Liver (tissue), 7 donors: ENCODE measurements at regions not wholly inside any gene's neighbourhood (a gene's known extent, or its start where the extent isn't known, plus 50 kb on each side); places are given as distances from the start of the nearest gene placed in this dataset.

Source experiments
- DNase-seq: peaks from one replicate; pipeline ENCODE4 v3.0.0-alpha.2; 2017; ENCODE audit warnings: low spot score
- H3K27ac ChIP-seq, 2 donors: one replicate each; pipeline ENCODE4 v1.7.0; 2013; ENCODE audit warnings: inconsistent platforms in 2 of 2, low read length in 2 of 2, control low read depth in 1 of 2, low read depth in 1 of 2, mild to moderate bottlenecking in 1 of 2
- H3K27me3 ChIP-seq, 4 donors: one replicate each; pipeline versions ENCODE4 v1.6.1 to v1.7.0; 2013; ENCODE audit warnings: low read length in 3 of 4, inconsistent platforms in 1 of 4, mild to moderate bottlenecking in 1 of 4, moderate library complexity in 1 of 4; ENCODE audit not compliant: control insufficient read depth in 4 of 4, insufficient read depth in 4 of 4
- H3K36me3 ChIP-seq, 4 donors: one replicate each; pipeline versions ENCODE4 v1.6.1 to v1.7.0; 2013; ENCODE audit warnings: low read length in 3 of 4, mild to moderate bottlenecking in 3 of 4, low read depth in 1 of 4, moderate library complexity in 1 of 4; ENCODE audit not compliant: control insufficient read depth in 4 of 4, insufficient read depth in 3 of 4
- H3K4me1 ChIP-seq, 4 donors: one replicate each; pipeline versions ENCODE4 v1.6.1 to v1.7.0; 2013; ENCODE audit warnings: low read length in 3 of 4, mild to moderate bottlenecking in 3 of 4, moderate library complexity in 1 of 4; ENCODE audit not compliant: control insufficient read depth in 4 of 4, insufficient read depth in 4 of 4
- H3K4me3 ChIP-seq, 3 donors: one replicate each; pipeline versions ENCODE4 v1.6.1 to v1.7.0; 2013; ENCODE audit warnings: low read length in 3 of 3, control low read depth in 1 of 3, low read depth in 1 of 3, mild to moderate bottlenecking in 1 of 3
- H3K9ac ChIP-seq, 2 donors: one replicate each; pipeline ENCODE4 v1.7.0; 2013; ENCODE audit warnings: low read length in 2 of 2, mild to moderate bottlenecking in 2 of 2, moderate library complexity in 2 of 2, control low read depth in 1 of 2, low read depth in 1 of 2
- H3K9me3 ChIP-seq, 4 donors: one replicate each; pipeline versions ENCODE4 v1.6.1 to v1.7.0; 2013; ENCODE audit warnings: low read length in 3 of 4; ENCODE audit not compliant: control insufficient read depth in 4 of 4
- ATF3 ChIP-seq: IDR thresholded peaks from 2 replicates; pipeline ENCODE4 v1.6.1; 2016; ENCODE audit warnings: antibody characterized with exemption
- CTCF ChIP-seq: fragments of 150-350 bp; IDR thresholded peaks from 2 replicates; pipeline ENCODE4 v1.5.1; 2017; ENCODE audit warnings: improper control_type of control experiment, low read depth, low read length; ENCODE audit not compliant: missing input control
- EGR1 ChIP-seq, 2 donors: IDR thresholded peaks; 2 replicates each; pipeline ENCODE4 v1.6.1; 2016 to 2018; ENCODE audit warnings: antibody characterized with exemption in 2 of 2, low read depth in 2 of 2
- GABPA ChIP-seq, 2 donors: IDR thresholded peaks in 1 of 2; conservative IDR thresholded peaks in 1 of 2; 2 replicates each; pipeline ENCODE4 v1.6.1; 2016; ENCODE audit warnings: antibody characterized with exemption in 2 of 2, mild to moderate bottlenecking in 1 of 2, moderate library complexity in 1 of 2
- HNF4G ChIP-seq: IDR thresholded peaks from 2 replicates; pipeline ENCODE4 v1.6.1; 2016; ENCODE audit warnings: antibody characterized with exemption
- JUND ChIP-seq, 2 donors: IDR thresholded peaks; 2 replicates each; pipeline ENCODE4 v1.6.1; 2016; ENCODE audit warnings: antibody characterized with exemption in 2 of 2
- NR2F2 ChIP-seq: IDR thresholded peaks from 2 replicates; pipeline ENCODE4 v1.6.1; 2016; ENCODE audit warnings: antibody characterized with exemption
- RAD21 ChIP-seq, 2 donors: IDR thresholded peaks; 2 replicates each; pipeline ENCODE4 v1.6.1; 2016; ENCODE audit warnings: antibody characterized with exemption in 2 of 2, mild to moderate bottlenecking in 2 of 2
- SP1 ChIP-seq: IDR thresholded peaks from 2 replicates; pipeline ENCODE4 v1.6.1; 2018; ENCODE audit warnings: antibody characterized with exemption, mild to moderate bottlenecking
- TAF1 ChIP-seq: conservative IDR thresholded peaks from 2 replicates; pipeline ENCODE4 v1.6.1; 2016; ENCODE audit warnings: antibody characterized with exemption, mild to moderate bottlenecking
- YY1 ChIP-seq: IDR thresholded peaks from 2 replicates; pipeline ENCODE4 v1.6.1; 2016; ENCODE audit warnings: antibody characterized with exemption, mild to moderate bottlenecking
- TF ChIP-seq, protein P1 (sequence below): IDR thresholded peaks from 2 replicates; pipeline ENCODE4 v1.6.1; 2016; ENCODE audit warnings: antibody characterized with exemption
- donor health status: healthy.
- donor health status: healthy.
- donor health status: healthy.
- donor health status: healthy.

GRCh38 chr18:54032412-54032811 lies 192.1 kb downstream of the MBD2 start:
- Histone ChIP-seq H3K4me3 (no peak overlapping the region), H3K36me3 (no peaks in the 10 kb centered on the region), H3K4me1 (no peaks in the 10 kb centered on the region), H3K27me3 (peaks cover 0 to 5% (median 0%) of the 10 kb centered on the region in 4 donors), H3K27ac (no peak overlapping the region), H3K9ac (no peak overlapping the region), H3K9me3 (no peaks in the 10 kb centered on the region)
- TF ChIP-seq TAF1 (no peak), CTCF (no peak), EGR1 (IDR thresholded peaks at IDR 0.05; ENCODE audit: low read depth in 2 of 2) (no peak), ATF3 (no peak), GABPA (IDR thresholded peaks at IDR 0.05 in 1 of 2, conservative IDR thresholded peaks at IDR 0.05 in 1 of 2) (no peak), JUND (IDR thresholded peaks at IDR 0.05) (no peak), HNF4G (no peak)
- no peak for DNase-seq

DNA sequence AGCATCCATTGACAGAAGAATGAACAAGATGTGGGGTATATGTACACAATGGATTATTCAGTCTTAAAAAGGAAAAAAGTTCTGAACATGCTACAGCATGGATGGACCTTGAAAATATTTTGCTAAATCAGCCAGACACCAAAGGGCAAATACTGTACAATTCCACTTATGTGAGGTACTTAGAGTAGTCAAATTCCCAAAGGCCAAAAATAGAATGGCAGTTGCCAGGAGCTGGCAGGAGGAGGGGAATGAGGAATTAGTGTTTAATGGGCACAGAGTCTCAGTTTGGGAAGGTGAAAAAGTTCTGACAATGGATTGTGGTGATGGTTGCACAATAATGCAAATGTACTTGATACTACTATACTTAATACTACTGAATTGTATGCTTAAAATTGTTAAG lies 193.2 kb downstream of the MBD2 start:
- TF ChIP-seq TAF1, result no peak
- no peak for TF ChIP-seq RAD21 (IDR thresholded peaks at IDR 0.05)
- TF ChIP-seq HNF4G, result no peak
- no peak for TF ChIP-seq SP1
- no peak for TF ChIP-seq CTCF
- no peak for TF ChIP-seq YY1
- TF ChIP-seq ATF3, result no peak
- no peak for TF ChIP-seq EGR1 (IDR thresholded peaks at IDR 0.05; ENCODE audit: low read depth in 2 of 2)
- no peak for TF ChIP-seq NR2F2
- TF ChIP-seq, protein P1, sequence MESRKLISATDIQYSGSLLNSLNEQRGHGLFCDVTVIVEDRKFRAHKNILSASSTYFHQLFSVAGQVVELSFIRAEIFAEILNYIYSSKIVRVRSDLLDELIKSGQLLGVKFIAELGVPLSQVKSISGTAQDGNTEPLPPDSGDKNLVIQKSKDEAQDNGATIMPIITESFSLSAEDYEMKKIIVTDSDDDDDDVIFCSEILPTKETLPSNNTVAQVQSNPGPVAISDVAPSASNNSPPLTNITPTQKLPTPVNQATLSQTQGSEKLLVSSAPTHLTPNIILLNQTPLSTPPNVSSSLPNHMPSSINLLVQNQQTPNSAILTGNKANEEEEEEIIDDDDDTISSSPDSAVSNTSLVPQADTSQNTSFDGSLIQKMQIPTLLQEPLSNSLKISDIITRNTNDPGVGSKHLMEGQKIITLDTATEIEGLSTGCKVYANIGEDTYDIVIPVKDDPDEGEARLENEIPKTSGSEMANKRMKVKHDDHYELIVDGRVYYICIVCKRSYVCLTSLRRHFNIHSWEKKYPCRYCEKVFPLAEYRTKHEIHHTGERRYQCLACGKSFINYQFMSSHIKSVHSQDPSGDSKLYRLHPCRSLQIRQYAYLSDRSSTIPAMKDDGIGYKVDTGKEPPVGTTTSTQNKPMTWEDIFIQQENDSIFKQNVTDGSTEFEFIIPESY, result no peak
- no peak for TF ChIP-seq GABPA (IDR thresholded peaks at IDR 0.05 in 1 of 2, conservative IDR thresholded peaks at IDR 0.05 in 1 of 2)
- H3K4me1 ChIP-seq, result no peaks in the 10 kb centered on the region
- H3K9ac ChIP-seq, result no peak overlapping the region
- H3K27me3 ChIP-seq, result peaks cover 0 to 5% (median 0%) of the 10 kb centered on the region in 4 donors
- no peak for DNase-seq
- H3K4me3 ChIP-seq, result no peak overlapping the region
- H3K36me3 ChIP-seq, result no peaks in the 10 kb centered on the region
- no peak overlapping the region for H3K27ac ChIP-seq
- no peaks in the 10 kb centered on the region for H3K9me3 ChIP-seq
